Inferior parietal cortex (tissue), 1 donor: ENCODE measurements at regions not wholly inside any gene's neighbourhood (a gene's known extent, or its start where the extent isn't known, plus 50 kb on each side); places are given as distances from the start of the nearest gene placed in this dataset.
"Not testable (repeated sequence)": the region's sequence is repeated elsewhere in the genome, so short reads cannot be mapped to it uniquely, and the experiment has no call there.

Experiments used
- DNase-seq: peaks from one replicate; pipeline ENCODE4 v3.0.0-alpha.2; 2016; ENCODE audit errors: extremely low spot score

DNA sequence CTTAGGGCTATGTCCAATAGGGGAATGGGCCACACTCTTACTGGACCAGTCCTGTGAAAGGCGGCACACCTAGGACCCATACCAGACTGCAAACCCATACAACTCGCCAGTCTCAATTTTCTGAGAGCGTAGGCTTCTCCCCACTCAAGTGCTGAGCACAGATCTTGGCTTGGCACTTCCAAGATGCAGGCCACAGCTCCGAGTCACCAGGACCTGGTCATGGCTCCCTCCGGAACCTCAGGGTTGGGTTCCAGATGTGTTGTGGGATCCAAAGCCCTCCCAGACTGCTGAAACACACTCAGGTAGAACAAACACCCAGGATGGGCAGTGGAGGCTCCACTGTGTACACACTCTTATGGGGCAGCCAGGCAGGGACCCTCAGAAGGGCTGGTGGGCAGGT is 103.3 kb downstream of the TMEM144 start:
- no peak for DNase-seq

DNA sequence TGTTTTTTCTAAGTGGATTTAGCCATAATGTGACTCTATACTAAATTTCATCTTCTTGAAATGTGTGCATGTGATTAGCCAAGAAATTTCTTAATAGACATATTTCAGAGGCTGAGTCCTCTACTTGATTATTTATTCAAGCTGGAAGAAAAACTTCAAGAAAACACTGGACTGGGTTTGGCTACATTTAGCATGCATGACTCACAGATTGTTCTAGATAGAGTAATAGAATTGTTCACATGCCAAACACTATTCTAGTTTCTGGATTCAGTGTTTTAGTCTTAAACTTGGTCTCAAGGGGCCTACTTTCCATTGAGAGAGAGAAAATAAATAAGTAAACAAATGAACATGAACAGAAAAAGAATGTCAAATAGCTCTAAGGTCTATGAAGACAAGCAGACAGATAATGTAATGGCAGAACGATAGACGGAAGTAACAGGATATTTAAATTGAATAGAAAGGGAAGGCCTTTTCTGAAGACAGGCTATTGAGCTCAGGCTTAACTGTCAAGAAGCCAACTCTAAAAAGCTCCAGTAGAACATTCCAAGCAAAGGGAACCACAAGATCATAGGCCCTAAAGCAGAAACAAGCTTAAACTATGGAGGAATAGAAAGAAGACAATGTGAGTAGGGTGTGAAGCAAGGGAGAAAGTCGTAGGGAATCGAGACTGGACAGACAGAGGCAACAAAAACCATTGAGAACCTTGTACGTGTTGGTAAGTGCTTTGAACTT is 104.6 kb downstream of the TMEM144 start:
- DNase-seq, result no peak

DNA sequence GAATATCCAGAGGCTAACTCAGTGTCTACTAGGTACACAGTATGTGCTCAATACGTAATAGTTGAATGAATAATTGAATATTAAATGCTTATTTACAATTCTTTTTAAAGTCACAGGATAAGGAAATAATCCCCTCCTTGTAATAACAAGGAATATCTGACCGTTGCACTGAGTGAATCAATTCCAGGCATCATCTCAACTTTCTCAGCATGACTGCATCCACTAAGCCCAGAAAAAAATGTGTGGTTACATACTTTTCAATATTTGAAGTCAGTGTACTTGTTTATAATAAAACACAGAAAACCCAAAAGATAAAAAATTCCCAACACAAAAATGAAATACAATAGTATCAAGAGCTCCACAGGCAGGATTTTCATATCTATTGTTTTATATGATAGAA is 105.4 kb downstream of the TMEM144 start:
- DNase-seq, result no peak

DNA sequence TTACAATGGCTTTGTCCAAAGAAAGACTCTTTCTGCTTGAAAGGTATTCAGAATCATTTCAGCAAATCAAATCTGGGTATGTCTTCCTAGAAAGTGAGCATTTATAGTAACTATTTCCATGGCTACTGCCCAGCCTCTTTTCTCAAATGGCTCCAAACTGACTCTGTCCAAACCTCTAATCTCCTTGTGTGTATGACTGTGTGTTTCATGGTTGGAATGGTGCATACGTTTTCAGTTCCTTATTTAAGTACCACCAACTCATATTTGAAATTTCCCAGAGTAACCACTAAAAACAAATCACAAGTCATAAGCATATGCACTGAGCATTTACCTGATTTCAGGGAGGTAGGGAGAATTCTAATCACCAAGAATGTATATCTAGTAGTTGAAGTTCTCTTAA is 106.0 kb downstream of the TMEM144 start:
- no peak for DNase-seq

DNA sequence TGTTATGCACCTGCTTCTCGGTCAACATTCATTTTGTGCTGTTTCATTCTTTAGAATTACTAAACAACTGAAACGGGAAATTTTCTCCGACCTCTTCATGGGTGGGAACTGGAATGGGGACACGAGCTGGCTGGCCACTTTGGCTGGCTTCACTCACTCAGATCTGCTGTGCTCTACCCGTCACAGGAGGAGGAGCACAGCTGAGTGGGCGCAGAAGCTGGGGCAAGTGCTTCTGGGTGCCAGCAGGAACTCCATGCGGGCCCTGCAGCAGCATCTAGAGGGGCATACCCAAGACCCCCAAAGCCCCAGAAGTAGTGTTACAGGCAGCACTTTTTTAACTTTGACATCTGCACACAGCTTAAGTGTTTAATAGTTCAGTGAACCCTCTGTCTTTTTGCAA is 109.6 kb downstream of the TMEM144 start:
- DNase-seq, result no peak

DNA sequence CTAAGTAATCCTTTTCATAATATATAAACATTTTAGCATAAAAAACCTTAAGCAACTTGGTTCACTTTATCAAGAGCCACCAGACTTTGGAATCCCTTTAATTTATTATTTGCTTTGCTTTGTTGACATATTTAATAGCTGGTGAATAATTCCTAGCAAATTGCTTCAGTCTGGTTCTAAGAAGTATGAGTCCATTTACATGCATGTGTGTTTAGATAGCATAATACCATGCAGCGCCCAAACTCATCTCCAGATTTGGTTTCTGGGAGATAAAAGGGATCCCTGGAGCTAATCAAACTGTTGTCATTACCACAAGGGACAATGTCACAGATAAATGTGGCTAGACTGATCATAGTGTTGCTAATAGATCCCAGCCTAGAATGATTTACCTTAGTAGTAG is 111.8 kb downstream of the TMEM144 start:
- DNase-seq, result no peak

DNA sequence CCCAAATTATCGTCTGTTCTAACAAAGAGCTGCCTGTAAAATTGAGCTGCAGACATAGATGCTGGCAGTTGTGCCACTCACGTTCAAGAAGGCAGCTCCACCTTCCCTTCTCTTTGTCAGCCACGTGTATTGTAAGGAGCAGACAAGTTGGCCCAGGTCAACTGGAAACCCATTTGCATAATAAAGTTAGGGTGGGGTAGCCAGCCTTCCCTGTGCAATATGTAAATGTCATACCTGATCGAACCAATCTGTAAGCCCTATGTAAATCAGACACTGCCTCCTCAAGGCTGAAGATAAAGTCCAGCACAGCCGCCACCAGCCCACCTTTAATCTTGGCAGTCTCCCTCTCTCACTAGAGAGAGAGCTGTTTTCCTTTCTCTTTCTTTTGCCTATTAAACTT is 117.2 kb downstream of the TMEM144 start:
- no peak for DNase-seq

DNA sequence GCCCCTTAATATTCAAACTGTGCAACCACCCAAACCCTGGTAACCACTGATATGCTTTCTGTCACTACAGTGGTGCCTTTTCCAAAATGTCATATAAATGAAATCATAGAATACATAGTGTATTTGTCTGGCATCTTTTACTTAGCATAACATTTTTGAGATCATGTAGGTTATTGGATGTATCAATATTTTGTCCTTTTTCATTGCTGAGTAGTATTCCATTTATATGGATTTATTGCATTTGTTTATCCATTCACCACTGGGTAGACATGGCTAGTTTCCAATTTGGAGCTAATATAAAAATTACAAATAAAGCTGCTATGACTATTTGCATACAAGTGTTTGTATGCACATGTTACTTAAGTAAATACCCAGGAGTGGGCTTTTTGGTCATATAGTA is 121.6 kb downstream of the TMEM144 start:
- no peak for DNase-seq

DNA sequence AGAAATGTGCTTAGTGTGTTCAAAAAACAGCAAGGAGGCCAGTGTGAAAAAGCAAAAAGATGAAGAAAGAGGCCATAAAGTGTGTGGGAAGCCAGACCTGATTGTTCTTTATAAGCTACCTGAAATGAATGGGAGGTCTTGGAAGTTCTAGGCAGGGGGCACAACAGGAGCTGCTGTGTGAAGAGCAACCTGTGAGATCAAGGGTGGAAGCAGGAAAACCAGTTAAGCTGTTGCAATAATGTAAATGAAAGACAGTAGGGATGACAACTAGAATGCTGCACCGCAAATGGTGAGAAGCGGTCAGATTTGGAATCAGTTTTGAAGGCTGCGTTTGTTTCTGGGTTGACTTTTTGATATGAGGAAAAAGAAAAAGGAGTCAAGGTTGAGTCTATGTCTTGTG is 123.5 kb downstream of the TMEM144 start:
- no peak for DNase-seq

DNA sequence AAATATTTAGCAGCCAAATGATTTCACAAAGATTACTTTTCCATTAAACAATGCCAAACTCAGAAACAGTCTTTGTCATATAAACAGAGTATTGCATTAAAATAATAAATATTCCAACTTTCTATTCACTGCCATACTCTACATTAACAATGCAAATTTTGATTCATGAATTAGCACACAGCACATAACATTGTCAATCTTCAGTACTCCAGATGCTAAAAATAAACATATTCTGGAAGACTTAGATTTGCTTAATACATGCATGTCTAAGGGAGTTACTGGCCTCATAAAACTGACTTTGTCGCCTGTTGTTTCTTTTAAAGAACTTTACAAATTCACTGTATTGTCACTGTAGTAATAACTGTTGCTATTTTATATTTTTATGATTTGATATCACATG is 131.6 kb downstream of the TMEM144 start:
- no peak for DNase-seq

DNA sequence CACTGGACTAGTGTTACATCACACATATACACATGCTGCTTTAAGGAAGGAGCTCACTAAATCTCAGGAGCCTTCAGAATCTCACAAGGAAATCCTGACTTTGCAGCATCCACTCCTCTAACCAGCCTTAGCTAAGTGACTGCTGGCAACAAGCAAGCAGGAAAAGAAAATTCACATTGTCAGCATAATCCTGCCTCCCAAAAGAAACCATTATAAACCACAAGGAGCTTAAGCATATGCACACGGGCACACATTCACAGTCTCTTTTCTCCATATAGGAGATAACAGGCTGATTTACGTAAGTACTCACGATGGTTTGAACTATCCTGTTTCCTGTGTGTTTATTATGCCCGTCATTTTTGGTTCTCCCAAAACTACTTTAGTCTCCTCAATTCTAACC is 136.3 kb downstream of the TMEM144 start:
- no peak for DNase-seq

DNA sequence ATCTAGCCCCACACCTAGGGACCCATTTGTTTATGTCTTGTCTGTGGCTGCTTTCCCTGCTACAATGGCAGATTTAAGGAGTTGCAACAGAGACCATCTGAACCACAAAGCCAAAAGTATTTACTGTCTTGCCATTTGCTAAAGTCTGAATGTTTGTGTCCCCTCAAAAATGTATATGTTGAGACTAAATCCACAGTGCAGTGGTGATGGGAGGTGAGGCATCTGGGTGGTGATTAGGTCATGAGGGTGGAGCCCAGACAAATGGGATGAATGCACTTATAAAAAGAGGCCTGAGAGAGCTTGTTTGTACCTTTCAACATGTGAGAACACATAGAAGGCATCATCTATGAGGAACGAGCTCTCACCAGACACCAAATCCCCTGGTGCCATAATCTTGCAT is 137.3 kb downstream of the TMEM144 start:
- DNase-seq, result no peak

DNA sequence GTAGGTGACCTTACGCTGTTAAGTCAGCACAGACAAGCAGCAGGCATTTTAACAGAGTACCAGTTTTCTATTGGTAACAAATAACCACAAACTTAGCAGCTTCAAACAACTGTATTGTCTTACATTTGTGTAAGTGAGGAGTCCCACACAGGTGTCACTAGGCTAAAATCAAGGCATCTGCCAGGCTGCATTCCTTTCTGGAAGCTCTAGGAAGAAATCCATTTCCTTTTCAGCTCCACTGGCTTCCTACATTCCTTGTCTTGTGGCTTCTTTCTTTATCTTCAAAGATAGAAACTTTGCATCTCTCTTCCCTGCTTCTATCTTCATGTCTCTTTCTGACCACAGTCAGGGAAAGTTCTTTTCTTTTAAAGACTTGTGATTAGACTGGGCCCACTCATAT is 139.9 kb downstream of the TMEM144 start:
- DNase-seq, result no peak

DNA sequence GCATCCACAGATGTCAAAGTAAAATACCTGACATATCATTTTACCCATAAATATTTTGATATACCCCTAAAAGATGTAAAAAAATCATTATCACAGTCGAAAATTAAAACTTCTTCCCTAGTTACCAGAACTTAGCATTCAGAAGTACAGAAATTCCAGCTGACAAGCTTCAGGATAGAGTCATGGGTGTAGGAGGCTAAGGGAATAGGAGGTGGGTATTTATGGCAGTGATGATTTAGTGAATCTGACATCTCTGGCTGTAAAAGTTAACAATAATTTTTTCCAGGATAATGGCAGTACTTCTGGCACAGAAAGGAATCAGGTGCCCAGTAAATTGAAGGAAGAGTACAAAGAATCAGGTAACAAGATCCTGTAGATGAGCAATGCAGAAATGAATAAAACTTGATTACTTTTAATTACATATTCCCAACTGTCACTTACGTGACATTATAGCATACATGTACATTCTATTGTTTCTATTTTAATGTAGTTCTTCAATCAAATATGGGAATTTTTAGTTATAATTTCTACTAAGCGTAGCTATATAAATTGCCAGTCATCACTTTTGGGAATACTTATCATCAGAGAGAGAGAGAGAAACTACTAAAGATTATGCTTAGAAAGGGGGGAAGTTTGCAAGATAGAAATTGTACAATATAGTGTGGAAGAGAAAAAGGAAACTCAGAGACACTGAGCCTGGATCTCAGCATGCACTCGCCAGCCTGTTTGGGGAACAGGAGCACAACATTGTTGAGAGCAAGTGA is 143.4 kb downstream of the TMEM144 start:
- no peak for DNase-seq

DNA sequence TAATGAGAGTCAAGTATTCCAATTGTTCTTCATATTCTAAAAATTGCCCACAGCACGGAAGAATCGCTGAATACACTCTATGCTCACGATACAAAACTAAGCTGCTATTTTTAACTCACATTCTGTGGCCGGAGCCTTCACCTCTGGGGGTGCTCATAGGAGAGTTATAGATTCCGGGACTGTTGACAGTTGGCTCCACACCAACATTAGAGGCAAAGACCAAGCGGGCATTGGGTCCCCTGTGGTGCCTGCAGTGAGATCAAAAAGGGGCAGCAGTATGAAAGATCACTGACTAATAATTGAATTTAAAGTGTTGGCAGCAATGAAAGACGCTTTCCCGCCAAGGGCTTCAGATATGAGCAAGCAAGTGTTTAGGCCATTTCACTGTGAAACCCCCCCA is 146.0 kb downstream of the TMEM144 start:
- no peak for DNase-seq

DNA sequence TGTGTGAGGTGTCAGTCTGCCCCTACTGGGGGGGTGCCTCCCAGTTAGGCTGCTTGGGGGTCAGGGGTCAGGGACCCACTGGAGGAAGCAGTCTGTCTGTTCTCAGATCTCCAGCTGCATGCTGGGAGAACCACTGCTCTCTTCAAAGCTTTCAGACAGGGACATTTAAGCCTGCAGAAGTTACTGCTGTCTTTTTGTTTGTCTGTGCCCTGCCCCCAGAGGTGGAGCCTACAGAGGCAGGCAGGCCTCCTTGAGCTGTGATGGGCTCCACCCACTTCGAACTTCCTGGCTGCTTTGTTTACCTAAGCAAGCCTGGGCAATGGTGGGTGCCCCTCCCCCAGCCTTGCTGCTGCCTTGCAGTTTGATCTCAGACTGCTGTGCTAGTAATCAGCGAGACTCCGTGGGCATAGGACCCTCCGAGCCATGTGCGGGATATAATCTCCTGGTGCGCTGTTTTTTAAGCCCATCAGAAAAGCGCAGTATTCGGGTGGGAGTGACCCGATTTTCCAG is 153.7 kb upstream of the RXFP1 start:
- not testable (repeated sequence) for DNase-seq

DNA sequence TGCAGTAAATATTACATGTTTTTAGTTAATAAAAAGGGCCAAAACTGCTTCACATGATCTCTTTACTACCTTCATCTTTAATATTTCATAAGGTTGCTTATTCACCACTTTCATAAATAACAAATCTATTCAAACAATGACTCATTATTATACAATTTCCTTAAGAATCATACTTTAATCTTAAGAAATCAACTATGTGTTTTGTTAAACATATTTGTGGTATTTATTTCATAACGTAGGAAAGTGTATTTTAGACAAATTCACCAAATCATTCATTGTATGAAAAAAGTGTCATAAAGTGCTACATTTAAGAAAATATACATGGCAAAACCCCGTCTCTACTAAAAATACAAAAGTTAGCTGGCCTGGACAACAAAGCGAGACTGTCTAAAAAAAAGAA is 150.5 kb upstream of the RXFP1 start:
- DNase-seq, result no peak

DNA sequence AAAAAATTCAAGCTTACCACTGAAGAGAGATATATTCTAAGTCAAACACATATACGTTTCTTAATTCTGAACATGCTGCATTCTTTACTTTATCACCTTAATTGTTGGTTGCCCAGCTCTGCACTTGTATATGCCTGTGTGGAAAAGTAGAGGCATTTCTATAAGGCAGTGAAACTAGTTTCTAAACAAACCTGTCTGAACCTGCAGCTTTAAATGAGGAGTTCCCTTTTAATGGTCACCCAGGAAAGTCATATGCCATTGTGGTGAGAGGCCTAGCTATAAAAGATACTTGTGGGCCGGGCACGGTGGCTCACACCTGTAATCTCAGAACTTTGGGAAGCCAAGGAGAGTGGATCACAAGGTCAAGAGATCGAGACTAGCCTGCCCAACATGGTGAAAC is 147.4 kb upstream of the RXFP1 start:
- no peak for DNase-seq

DNA sequence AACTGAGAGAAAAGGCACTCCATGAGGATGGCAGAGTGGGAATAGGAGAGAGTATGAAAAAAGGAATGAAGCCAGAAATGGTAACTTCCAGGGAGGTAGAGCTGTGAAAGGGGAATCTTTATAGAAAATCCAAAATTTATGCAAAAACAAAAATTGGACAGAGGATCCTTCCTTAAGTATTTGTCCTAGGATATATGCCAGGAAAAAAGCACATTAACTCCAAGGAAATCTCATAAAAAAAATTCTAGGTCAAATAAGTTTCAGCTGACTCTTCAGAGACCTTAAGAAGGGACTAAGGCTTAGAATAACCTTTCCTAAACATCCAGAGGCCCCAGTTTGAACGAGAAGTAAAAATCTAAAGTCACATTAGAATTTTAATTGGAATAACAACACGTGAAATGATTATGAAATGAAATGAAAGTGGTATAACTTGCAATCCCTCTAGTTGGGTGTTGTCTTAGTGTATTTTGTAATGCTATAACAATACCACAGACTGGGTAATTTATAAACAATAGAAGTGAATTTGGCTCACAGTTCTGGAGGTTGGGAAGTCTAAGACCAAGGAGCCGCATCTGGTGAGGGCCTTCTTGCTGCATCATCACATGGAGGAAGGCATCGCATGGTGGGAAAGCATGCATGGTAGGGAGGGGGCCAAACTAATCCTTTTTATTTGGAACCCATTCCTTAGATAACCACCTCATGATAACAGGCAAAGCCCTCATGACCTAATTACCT is 145.4 kb upstream of the RXFP1 start:
- DNase-seq, result no peak

DNA sequence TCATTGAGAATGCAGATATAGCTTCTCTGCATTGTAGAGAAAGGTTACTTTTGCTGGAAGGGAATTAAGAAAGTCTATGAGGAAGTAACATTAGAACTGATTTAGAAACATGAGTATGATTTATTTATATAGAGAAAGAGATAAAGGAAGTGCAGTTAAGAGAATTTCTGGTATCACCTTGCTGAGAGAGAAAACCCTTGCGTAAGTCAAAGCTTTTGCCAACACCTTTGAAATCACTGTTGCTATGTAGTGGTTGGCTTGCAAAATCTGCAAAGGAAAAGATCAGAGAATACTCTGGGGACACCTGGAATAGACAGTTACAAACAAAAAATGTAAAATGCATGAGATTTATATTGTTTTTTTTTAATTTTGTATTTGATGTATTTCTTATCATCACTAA is 137.3 kb upstream of the RXFP1 start:
- DNase-seq, result no peak

DNA sequence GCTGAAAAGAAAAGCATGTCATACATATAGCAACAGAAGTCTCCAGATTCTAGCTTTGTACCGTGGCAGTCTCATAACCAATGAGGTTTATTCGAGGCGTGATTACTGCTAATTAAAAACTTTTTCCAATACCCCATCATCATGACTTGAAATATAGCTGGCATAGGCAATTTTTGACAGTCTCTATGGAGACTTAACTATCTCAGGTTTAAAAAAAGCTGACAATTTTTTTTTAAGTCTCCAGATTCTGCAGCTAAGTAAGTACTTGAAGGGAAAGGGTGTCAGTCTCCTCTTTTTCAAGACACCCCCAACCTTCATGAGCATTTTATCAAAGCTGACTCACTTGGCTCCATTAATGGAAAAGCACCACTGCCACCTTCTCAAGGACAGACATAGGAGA is 126.3 kb upstream of the RXFP1 start:
- no peak for DNase-seq

DNA sequence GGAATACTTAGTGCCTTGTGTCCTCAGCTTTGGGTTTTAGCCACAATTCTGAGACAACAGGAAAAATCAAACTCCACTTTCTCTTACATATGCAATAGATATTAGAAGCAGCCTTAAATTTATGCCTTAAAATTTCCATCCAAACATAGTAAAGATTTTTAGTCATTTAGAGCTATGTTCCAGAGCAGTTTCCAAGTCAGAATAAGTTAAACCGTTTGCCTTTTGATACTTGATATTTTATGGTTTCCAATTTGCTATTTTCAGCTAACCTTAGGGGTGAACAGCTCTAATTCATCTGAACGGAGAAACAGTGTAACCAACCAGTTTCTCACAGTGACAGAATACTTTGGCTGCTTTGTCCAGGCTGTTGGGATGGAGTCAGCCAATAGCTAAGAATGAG is 125.8 kb upstream of the RXFP1 start:
- DNase-seq, result no peak

DNA sequence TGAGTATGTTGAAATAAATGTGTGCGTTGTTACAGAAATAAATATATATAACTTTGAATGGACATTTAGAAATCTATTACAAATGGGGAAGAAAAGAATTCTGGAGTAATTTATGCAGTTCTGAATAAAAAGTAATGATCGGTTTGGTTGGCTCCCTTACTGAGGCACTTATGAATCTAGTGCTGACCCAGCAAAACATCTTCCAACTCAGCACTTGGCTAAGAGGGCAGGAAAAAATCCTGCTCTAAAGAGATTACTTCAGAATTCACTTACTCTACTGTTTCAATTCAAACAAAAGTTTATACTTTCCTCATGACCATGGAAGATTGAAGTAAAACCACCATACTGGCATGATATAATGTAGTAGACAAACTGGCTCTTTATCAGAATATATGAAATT is 123.9 kb upstream of the RXFP1 start:
- DNase-seq, result no peak
